Transverse colon (tissue), 4 donors: ENCODE measurements at regions not wholly inside any gene's neighbourhood (a gene's known extent, or its start where the extent isn't known, plus 50 kb on each side); places are given as distances from the start of the nearest gene placed in this dataset.

Experiments used
- DNase-seq: peaks from one replicate; pipeline ENCODE4 v3.0.0-alpha.2; 2019
- H3K27ac ChIP-seq, 4 donors: fragments of 200-600 bp; sonication (generic); 2 replicates each; pipeline ENCODE4 v1.5.1; 2016 to 2018; ENCODE audit warnings: inconsistent platforms in 4 of 4
- H3K27me3 ChIP-seq: fragments of 200-600 bp; sonication (generic); 2 replicates; pipeline ENCODE4 v1.5.1; 2017; ENCODE audit warnings: inconsistent platforms
- H3K36me3 ChIP-seq, 4 donors: fragments of 200-600 bp; sonication (generic); 2 replicates each; pipeline ENCODE4 v1.5.1; 2017 to 2019; ENCODE audit warnings: inconsistent platforms in 4 of 4
- H3K4me1 ChIP-seq, 4 donors: fragments of 200-600 bp; sonication (generic); 2 replicates each; pipeline ENCODE4 v1.5.1; 2017 to 2020; ENCODE audit warnings: inconsistent platforms in 4 of 4
- H3K4me3 ChIP-seq, 4 donors: fragments of 200-600 bp; sonication (generic); 1 replicate in 1 of 4; 2 replicates in 3 of 4; pipeline versions ENCODE4 v1.5.1 to v1.6.1; 2017 to 2019; ENCODE audit warnings: inconsistent platforms in 4 of 4
- H3K9me3 ChIP-seq, 2 donors: fragments of 200-600 bp; sonication (generic); 2 replicates each; pipeline ENCODE4 v1.5.1; 2017 to 2019; ENCODE audit warnings: inconsistent platforms in 2 of 2
- EP300 ChIP-seq: sonication (generic); formaldehyde crosslinking; IDR thresholded peaks from one replicate; pipeline ENCODE4 v1.6.1; 2017; ENCODE audit warnings: antibody characterized with exemption, low read depth
- POLR2A ChIP-seq: fragments of 450-650 bp; IDR thresholded peaks from one replicate; pipeline ENCODE4 v1.6.1; 2016; ENCODE audit warnings: antibody characterized with exemption, mild to moderate bottlenecking, moderate library complexity
- POLR2AphosphoS5 ChIP-seq, 3 donors: sonication (generic); formaldehyde crosslinking; IDR thresholded peaks; one replicate each; pipeline ENCODE4 v1.6.1; 2016; ENCODE audit warnings: antibody characterized with exemption in 3 of 3
- WGBS, 2 donors: methylation state at CpG; one replicate each; pipeline ENCODE4 v1.1.5; 2018; ENCODE audit warnings: low coverage in 1 of 2; 5-methylcytosine and 5-hydroxymethylcytosine counted together
- in situ Hi-C, 4 donors: fragments of 200-750 bp; cut with MboI; loops; one replicate each; pipeline versions ENCODE4 v1.15.0 to v1.15.1; 2017; ENCODE audit warnings: low sequenced_read_pairs in 3 of 4, low pct_ligation_motif_present in 1 of 4, low pct_unique_long_range_greater_than_20kb in 1 of 4
- intact Hi-C: fragments of 100-400 bp; cut with DNase I; formaldehyde crosslinking; loops from one replicate; pipeline ENCODE4 v1.15.1; 2023; ENCODE audit warnings: low total_unique reads
- TF ChIP-seq, protein P1 (sequence below), 5 experiments: fragments of 200-600 bp in 3 of 5; fragments of 450-650 bp in 2 of 5; sonication (generic) in 3 of 5; IDR thresholded peaks; 1 replicate in 2 of 5; 2 replicates in 3 of 5; pipeline ENCODE4 v1.5.1; 2016 to 2017; ENCODE audit warnings: antibody characterized with exemption in 5 of 5, inconsistent platforms in 3 of 5, mild to moderate bottlenecking in 2 of 5, moderate library complexity in 1 of 5

DNA sequence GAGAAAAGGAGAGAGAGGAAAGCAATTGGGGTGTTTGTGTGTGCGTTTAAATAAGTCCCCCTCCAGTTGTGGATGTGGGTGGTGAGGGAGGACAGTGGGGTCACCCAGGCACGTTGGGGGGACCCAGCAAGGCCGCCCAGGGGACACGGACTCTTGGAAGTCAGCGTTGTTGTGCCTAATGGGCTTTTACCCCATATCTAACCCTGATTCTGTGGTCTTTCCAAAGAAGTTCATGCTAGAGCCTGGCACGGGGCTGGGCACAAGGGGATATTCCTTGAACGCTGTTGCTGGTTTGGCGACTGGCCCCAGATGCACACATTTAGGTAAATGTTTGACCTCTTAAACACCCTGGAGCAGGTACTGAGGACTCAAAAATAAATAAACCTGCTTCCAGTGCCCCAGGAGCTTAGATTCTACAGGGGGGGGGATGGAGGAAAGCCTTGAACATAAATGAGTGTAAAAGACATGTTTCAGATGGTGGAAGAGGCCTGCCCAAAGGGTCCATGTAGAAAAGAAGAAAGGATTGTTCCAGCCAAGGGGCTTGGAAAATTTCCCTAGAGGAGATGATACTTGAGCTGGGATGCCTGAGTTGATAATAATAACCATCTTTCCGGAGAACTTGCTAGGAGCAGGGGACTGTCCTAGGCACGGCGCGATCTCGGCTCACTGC is 97.7 kb upstream of the SIX3 start:
- Histone ChIP-seq H3K4me3 (no peak overlapping the region), H3K27ac (no peak overlapping the region), H3K9me3 (no peaks in the 10 kb centered on the region), H3K4me1 (no peaks in the 10 kb centered on the region), H3K27me3 (peaks cover 6% of the 10 kb centered on the region), H3K36me3 (no peaks in the 10 kb centered on the region)
- in situ Hi-C loops = no loop called here
- 89% methylated on average over 13 of the region's 13 CpGs; no CpG with 5 or more reads in 1 of the 2 donors for WGBS, 2 donors
- intact Hi-C loops = no loop called here
- DNase-seq = no peak
- TF ChIP-seq EP300 (no peak), POLR2A (no peak), POLR2AphosphoS5 (IDR thresholded peaks at IDR 0.05) (no peak)
- TF ChIP-seq, protein P1, sequence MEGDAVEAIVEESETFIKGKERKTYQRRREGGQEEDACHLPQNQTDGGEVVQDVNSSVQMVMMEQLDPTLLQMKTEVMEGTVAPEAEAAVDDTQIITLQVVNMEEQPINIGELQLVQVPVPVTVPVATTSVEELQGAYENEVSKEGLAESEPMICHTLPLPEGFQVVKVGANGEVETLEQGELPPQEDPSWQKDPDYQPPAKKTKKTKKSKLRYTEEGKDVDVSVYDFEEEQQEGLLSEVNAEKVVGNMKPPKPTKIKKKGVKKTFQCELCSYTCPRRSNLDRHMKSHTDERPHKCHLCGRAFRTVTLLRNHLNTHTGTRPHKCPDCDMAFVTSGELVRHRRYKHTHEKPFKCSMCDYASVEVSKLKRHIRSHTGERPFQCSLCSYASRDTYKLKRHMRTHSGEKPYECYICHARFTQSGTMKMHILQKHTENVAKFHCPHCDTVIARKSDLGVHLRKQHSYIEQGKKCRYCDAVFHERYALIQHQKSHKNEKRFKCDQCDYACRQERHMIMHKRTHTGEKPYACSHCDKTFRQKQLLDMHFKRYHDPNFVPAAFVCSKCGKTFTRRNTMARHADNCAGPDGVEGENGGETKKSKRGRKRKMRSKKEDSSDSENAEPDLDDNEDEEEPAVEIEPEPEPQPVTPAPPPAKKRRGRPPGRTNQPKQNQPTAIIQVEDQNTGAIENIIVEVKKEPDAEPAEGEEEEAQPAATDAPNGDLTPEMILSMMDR (IDR thresholded peaks at IDR 0.05) = no peak

DNA sequence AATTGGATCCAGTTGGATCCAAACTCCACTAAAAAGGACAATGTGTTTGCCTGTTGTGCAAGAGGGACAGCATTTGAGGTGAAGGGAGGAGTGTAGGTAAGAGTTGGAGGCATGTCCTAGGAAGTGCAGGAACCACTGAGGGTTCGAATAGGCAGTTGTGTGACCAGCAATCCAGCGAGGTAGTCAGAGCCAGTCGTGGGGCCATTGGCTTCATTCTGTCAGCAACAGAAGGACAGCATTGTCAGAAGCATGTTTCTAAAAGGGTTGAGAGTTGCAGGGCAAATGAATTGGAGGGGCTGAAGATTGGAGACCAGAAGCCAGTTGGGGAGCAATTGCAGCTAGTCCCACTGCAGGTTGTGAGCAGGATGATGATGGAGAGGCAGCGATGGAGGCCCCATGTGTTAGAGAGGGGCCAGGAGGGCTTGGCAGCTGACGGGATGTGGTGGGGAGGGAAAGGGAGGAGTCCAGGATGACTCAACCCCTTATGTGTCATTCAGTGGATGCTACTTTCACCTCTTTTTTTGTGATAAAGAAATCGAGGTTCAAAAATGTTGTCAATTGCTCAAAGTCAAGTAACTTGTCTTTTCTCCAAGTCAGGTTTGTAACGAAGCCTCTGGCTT is 96.7 kb upstream of the SIX3 start:
- in situ Hi-C loops = no loop called here
- Histone ChIP-seq H3K27me3 (peaks cover 13% of the 10 kb centered on the region), H3K27ac (no peak overlapping the region), H3K4me3 (no peak overlapping the region), H3K36me3 (no peaks in the 10 kb centered on the region), H3K9me3 (no peaks in the 10 kb centered on the region), H3K4me1 (no peaks in the 10 kb centered on the region)
- WGBS, 2 donors = 80 to 83% methylated on average over 3 to 7 of the region's 7 CpGs
- DNase-seq = no peak
- TF ChIP-seq POLR2A = no peak
- TF ChIP-seq EP300 = no peak
- TF ChIP-seq POLR2AphosphoS5 (IDR thresholded peaks at IDR 0.05) = no peak
- TF ChIP-seq, protein P1 (IDR thresholded peaks at IDR 0.05) = no peak
- intact Hi-C loops = no loop called here

DNA sequence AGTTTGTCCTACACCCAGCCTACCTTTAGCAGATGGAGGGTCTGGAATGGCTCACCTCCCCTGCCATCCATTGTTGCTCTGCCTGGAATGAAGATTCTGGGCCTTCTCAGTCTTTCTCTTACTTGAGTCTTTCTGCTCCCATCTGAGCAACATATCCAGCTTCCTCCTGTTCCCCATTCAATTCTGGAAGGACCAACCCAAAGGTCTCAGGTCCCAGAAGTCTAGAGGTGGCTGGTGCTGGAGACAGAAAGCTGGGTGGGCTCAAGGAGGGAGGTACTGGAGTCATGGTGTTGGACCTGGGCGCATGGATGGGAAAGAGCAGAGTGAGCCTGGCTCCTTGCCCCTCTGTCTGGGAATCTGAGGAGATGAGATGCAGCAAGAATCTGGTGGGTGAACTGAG is 93.5 kb upstream of the SIX3 start:
- intact Hi-C loops (no loop called here), in situ Hi-C loops (no loop called here)
- TF ChIP-seq EP300 (no peak), POLR2A (no peak), POLR2AphosphoS5 (IDR thresholded peaks at IDR 0.05) (no peak)
- TF ChIP-seq, protein P1 (IDR thresholded peaks at IDR 0.05) = no peak
- Histone ChIP-seq H3K27ac (no peak overlapping the region), H3K9me3 (no peaks in the 10 kb centered on the region), H3K4me3 (no peak overlapping the region), H3K36me3 (no peaks in the 10 kb centered on the region), H3K27me3 (peaks cover 28% of the 10 kb centered on the region), H3K4me1 (no peaks in the 10 kb centered on the region)
- 88% methylated on average over 1 of the region's 1 CpG; no CpG with 5 or more reads in 1 of the 2 donors for WGBS, 2 donors
- no peak for DNase-seq

DNA sequence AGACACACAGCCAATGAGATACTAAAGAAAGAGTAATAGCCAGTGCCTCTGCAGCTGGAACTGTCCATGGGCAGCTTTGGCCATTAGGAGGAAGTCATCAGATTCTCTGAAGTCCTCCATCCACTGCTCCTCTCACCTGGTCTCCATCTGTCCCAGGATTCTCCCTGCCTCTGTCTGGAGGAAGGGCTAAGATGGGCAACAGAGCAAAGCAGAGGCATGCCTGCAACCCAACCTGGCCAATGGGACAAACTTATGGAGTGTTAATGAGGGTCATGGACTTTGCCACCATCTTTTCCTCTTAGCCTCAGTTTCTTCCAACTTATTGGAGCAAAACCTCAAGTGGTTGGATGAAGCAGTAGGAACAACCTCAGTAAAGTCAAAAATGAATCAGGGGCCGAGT is 91.5 kb upstream of the SIX3 start:
- TF ChIP-seq POLR2AphosphoS5 (IDR thresholded peaks at IDR 0.05) (no peak), POLR2A (no peak)
- TF ChIP-seq, protein P1 (IDR thresholded peaks at IDR 0.05) = no peak
- H3K9me3 ChIP-seq = no peaks in the 10 kb centered on the region
- H3K4me3 ChIP-seq = no peak overlapping the region
- H3K27me3 ChIP-seq = peaks cover 28% of the 10 kb centered on the region
- no peak for DNase-seq
- in situ Hi-C loops = no loop called here
- WGBS, 2 donors = 56% methylated on average over 1 of the region's 1 CpG; no CpG with 5 or more reads in 1 of the 2 donors
- no peak overlapping the region for H3K27ac ChIP-seq
- H3K4me1 ChIP-seq = no peaks in the 10 kb centered on the region
- H3K36me3 ChIP-seq = no peaks in the 10 kb centered on the region
- intact Hi-C loops = no loop called here
